CD1c-positive myeloid dendritic cell (primary cell): ENCODE measurements at regions not wholly inside any gene's neighbourhood (a gene's known extent, or its start where the extent isn't known, plus 50 kb on each side); places are given as distances from the start of the nearest gene placed in this dataset.

Experiments used
- DNase-seq: peaks from one replicate; pipeline ENCODE4 v3.0.0-alpha.2; 2016; ENCODE audit errors: extremely low spot score

- DNase-seq, result no peak
Observed at GRCh38 chr1:239436286-239436685, 49.9 kb downstream of the CHRM3 start.

- no peak for DNase-seq
Observed at GRCh38 chr1:239437822-239438221, 51.5 kb downstream of the CHRM3 start.

GRCh38 chr1:239438891-239439290, 52.5 kb downstream of the CHRM3 start:
- no peak for DNase-seq

GRCh38 chr1:239443361-239443760, 57.0 kb downstream of the CHRM3 start:
- no peak for DNase-seq

GRCh38 chr1:239446611-239447010, 60.2 kb downstream of the CHRM3 start:
- DNase-seq, result no peak

GRCh38 chr1:239448911-239449310, 62.5 kb downstream of the CHRM3 start:
- DNase-seq, result no peak

GRCh38 chr1:239455743-239456142, 69.4 kb downstream of the CHRM3 start:
- no peak for DNase-seq

- DNase-seq, result no peak
Observed at GRCh38 chr1:239456788-239457187, 70.4 kb downstream of the CHRM3 start.

- no peak for DNase-seq
Observed at GRCh38 chr1:239457491-239458143, 71.2 kb downstream of the CHRM3 start.

GRCh38 chr1:239458144-239458500, 71.8 kb downstream of the CHRM3 start:
- DNase-seq, result no peak

GRCh38 chr1:239467730-239468129, 81.4 kb downstream of the CHRM3 start:
- DNase-seq, result no peak

GRCh38 chr1:239478069-239478468, 91.7 kb downstream of the CHRM3 start:
- no peak for DNase-seq

- no peak for DNase-seq
Observed at GRCh38 chr1:239483391-239483790, 97.0 kb downstream of the CHRM3 start.

GRCh38 chr1:239493811-239494414, 107.5 kb downstream of the CHRM3 start:
- no peak for DNase-seq

- no peak for DNase-seq
Observed at GRCh38 chr1:239505094-239505493, 118.7 kb downstream of the CHRM3 start.

GRCh38 chr1:239507826-239508225, 121.5 kb downstream of the CHRM3 start:
- DNase-seq, result no peak

- no peak for DNase-seq
Observed at GRCh38 chr1:239511875-239512274, 125.5 kb downstream of the CHRM3 start.

GRCh38 chr1:239516579-239516978, 130.2 kb downstream of the CHRM3 start:
- no peak for DNase-seq

- DNase-seq, result no peak
Observed at GRCh38 chr1:239526391-239526790, 140.0 kb downstream of the CHRM3 start.

- no peak for DNase-seq
Observed at GRCh38 chr1:239527051-239527693, 140.8 kb downstream of the CHRM3 start.

GRCh38 chr1:239536165-239536849, 149.9 kb downstream of the CHRM3 start:
- no peak for DNase-seq

- DNase-seq, result no peak
Observed at GRCh38 chr1:239537795-239538194, 151.4 kb downstream of the CHRM3 start.
